ENCODE measurements at regions not wholly inside any gene's neighbourhood (a gene's known extent, or its start where the extent isn't known, plus 50 kb on each side); places are given as distances from the start of the nearest gene placed in this dataset.
"Not testable (repeated sequence)": the region's sequence is repeated elsewhere in the genome, so short reads cannot be mapped to it uniquely, and the experiment has no call there.

DNA sequence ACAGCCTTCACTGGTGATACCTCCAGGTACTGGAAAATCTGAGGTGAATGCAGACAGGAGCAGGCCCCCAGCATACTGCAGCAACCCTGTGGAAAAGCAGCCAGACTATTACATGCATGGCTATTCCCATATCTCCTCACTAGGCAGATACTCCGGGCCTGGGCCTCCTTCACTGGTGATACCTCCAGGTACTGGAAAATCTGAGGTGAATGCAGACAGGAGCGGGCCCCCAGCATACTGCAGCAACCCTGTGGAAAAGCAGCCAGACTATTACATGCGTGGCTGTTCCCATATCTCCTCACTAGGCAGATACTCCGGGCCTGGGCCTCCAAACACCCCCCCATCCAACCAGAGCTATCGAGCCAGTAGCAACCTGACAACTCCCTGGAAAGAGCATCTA lies 724.2 kb downstream of the KLHL13 start:
- BruUV-seq (replicated peaks); H4K20me1 ChIP-seq (ENCODE audit: insufficient read depth, low read length); H3K9ac ChIP-seq (ENCODE audit: insufficient read depth, low read depth, low read length); FAIRE-seq; DNase-seq (ENCODE audit: low spot score); H3K36me3 ChIP-seq (replicated peaks in 1 of 2; ENCODE audit: control insufficient read depth in 1 of 2, insufficient read depth in 2 of 2, low read length in 2 of 2); H3K4me2 ChIP-seq (ENCODE audit: low read depth, low read length); H3K4me1 ChIP-seq (ENCODE audit: insufficient read depth, low read length); POLR2A ChIA-PET; in situ Hi-C loops (cut with HindIII; ENCODE audit: extremely low pct_ligation_motif_present, low pct_unique_long_range_greater_than_20kb); H3K27ac ChIP-seq (ENCODE audit: extremely low read length, insufficient read depth, low read length); H3K4me3 ChIP-seq (replicated peaks in 1 of 3; ENCODE audit: insufficient read depth in 1 of 3, low read depth in 2 of 3, low read length in 3 of 3); H3K9me3 ChIP-seq (ENCODE audit: low read length); ATAC-seq; CTCF ChIA-PET (ENCODE audit: low intra/inter-chr PET ratio, low total read pairs); intact Hi-C loops (cut with micrococcal nuclease; ENCODE audit: unreplicated experiment); H2AFZ ChIP-seq (ENCODE audit: low read length); H3K79me2 ChIP-seq (ENCODE audit: insufficient read depth, low read length); H3K27me3 ChIP-seq (ENCODE audit: control insufficient read depth in 1 of 2, insufficient read depth in 2 of 2, low read length in 2 of 2): not testable (repeated sequence)
- WGBS (ENCODE audit: low lambda C conversion rate) = no CpG with 5 or more reads among the region's 5 CpGs

DNA sequence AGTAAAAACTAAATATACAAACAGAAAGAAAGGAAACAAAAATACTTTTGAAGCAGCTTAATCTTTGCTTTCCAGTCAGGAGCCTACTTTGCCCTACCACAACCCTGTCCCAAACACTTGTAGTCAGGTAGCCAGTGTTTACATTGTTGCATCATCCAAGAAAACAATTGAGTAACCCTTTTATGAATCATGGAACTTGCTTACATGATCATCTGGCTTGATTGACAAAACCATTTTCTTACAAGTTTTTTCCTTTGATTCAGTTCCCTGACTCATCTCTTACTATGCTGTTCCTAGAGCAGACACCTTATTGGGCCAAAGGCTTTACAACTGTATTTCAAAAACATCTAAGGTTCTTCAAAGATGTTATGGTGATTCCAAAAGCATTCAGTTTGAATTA lies 740.1 kb downstream of the KLHL13 start:
- H2AFZ ChIP-seq (ENCODE audit: low read length) = no peak overlapping the region
- H3K4me2 ChIP-seq (ENCODE audit: low read depth, low read length) = no peak overlapping the region
- in situ Hi-C loops (cut with HindIII; ENCODE audit: extremely low pct_ligation_motif_present, low pct_unique_long_range_greater_than_20kb) = no loop called here
- H3K27me3 ChIP-seq (ENCODE audit: control insufficient read depth in 1 of 2, insufficient read depth in 2 of 2, low read length in 2 of 2) = no peaks in the 10 kb centered on the region
- H3K4me3 ChIP-seq (replicated peaks in 1 of 3; ENCODE audit: insufficient read depth in 1 of 3, low read depth in 2 of 3, low read length in 3 of 3) = no peak overlapping the region
- CTCF ChIA-PET (ENCODE audit: low intra/inter-chr PET ratio, low total read pairs) = no interaction called here
- H3K79me2 ChIP-seq (ENCODE audit: insufficient read depth, low read length) = no peaks in the 10 kb centered on the region
- H3K9ac ChIP-seq (ENCODE audit: insufficient read depth, low read depth, low read length) = no peak overlapping the region
- peak; percentile 4 for FAIRE-seq
- intact Hi-C loops (cut with micrococcal nuclease; ENCODE audit: unreplicated experiment) = loop anchor here (2.0 kb wide), 1 partner anchor 42 kb away; no protein-coding TSS in a partner anchor
- no peaks in the 10 kb centered on the region for H3K36me3 ChIP-seq (replicated peaks in 1 of 2; ENCODE audit: control insufficient read depth in 1 of 2, insufficient read depth in 2 of 2, low read length in 2 of 2)
- DNase-seq (ENCODE audit: low spot score) = peak; percentile 2
- H3K9me3 ChIP-seq (ENCODE audit: low read length) = no peaks in the 10 kb centered on the region
- POLR2A ChIA-PET = no interaction called here
- H3K27ac ChIP-seq (ENCODE audit: extremely low read length, insufficient read depth, low read length) = no peak overlapping the region
- no TSS peak for BruUV-seq (replicated peaks)
- no peaks in the 10 kb centered on the region for H3K4me1 ChIP-seq (ENCODE audit: insufficient read depth, low read length)
- no peaks in the 10 kb centered on the region for H4K20me1 ChIP-seq (ENCODE audit: insufficient read depth, low read length)
- no peak for ATAC-seq
- TF ChIP-seq ZKSCAN8 (CRISPR knock-in tag; IDR thresholded peaks at IDR 0.05; ENCODE audit: borderline replicate concordance) (no peak), ZSCAN31 (CRISPR knock-in tag; IDR thresholded peaks at IDR 0.05; ENCODE audit: low read depth) (no peak), RARG (CRISPR knock-in tag; IDR thresholded peaks at IDR 0.05; ENCODE audit: low read depth) (no peak), ZFP1 (CRISPR knock-in tag; IDR thresholded peaks at IDR 0.05) (no peak), GFI1 (CRISPR knock-in tag; IDR thresholded peaks at IDR 0.05; ENCODE audit: borderline replicate concordance) (no peak), TOE1 (CRISPR knock-in tag; IDR thresholded peaks at IDR 0.05) (no peak), CEBPB (IDR thresholded peaks at IDR 0.05; ENCODE audit: borderline replicate concordance, low read depth, low read length) (peak; percentile 90), MAFG (CRISPR knock-in tag; IDR thresholded peaks at IDR 0.05) (no peak), ETV5 (CRISPR knock-in tag; IDR thresholded peaks at IDR 0.05; ENCODE audit: borderline replicate concordance) (no peak), ZNF883 (CRISPR knock-in tag; IDR thresholded peaks at IDR 0.05; ENCODE audit: not compliant biosample characterization) (no peak), ZNF335 (CRISPR knock-in tag; IDR thresholded peaks at IDR 0.05) (no peak), ZNF891 (CRISPR knock-in tag; IDR thresholded peaks at IDR 0.05) (no peak), ZC3H13 (CRISPR knock-in tag; IDR thresholded peaks at IDR 0.05) (no peak), ZSCAN30 (CRISPR knock-in tag; IDR thresholded peaks at IDR 0.05) (no peak)
- TF ChIP-seq, protein P1, sequence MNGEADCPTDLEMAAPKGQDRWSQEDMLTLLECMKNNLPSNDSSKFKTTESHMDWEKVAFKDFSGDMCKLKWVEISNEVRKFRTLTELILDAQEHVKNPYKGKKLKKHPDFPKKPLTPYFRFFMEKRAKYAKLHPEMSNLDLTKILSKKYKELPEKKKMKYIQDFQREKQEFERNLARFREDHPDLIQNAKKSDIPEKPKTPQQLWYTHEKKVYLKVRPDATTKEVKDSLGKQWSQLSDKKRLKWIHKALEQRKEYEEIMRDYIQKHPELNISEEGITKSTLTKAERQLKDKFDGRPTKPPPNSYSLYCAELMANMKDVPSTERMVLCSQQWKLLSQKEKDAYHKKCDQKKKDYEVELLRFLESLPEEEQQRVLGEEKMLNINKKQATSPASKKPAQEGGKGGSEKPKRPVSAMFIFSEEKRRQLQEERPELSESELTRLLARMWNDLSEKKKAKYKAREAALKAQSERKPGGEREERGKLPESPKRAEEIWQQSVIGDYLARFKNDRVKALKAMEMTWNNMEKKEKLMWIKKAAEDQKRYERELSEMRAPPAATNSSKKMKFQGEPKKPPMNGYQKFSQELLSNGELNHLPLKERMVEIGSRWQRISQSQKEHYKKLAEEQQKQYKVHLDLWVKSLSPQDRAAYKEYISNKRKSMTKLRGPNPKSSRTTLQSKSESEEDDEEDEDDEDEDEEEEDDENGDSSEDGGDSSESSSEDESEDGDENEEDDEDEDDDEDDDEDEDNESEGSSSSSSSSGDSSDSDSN (CRISPR knock-in tag; IDR thresholded peaks at IDR 0.05) = no peak
- TF ChIP-seq, protein P2, sequence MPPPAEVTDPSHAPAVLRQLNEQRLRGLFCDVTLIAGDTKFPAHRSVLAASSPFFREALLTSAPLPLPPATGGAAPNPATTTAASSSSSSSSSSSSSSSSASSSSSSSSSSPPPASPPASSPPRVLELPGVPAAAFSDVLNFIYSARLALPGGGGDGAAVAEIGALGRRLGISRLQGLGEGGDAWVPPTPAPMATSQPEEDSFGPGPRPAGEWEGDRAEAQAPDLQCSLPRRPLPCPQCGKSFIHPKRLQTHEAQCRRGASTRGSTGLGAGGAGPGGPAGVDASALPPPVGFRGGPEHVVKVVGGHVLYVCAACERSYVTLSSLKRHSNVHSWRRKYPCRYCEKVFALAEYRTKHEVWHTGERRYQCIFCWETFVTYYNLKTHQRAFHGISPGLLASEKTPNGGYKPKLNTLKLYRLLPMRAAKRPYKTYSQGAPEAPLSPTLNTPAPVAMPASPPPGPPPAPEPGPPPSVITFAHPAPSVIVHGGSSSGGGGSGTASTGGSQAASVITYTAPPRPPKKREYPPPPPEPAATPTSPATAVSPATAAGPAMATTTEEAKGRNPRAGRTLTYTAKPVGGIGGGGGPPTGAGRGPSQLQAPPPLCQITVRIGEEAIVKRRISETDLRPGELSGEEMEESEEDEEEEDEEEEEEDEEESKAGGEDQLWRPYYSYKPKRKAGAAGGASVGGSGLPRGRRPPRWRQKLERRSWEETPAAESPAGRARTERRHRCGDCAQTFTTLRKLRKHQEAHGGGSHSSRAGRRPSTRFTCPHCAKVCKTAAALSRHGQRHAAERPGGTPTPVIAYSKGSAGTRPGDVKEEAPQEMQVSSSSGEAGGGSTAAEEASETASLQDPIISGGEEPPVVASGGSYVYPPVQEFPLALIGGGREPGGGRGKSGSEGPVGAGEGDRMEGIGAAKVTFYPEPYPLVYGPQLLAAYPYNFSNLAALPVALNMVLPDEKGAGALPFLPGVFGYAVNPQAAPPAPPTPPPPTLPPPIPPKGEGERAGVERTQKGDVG (CRISPR knock-in tag; IDR thresholded peaks at IDR 0.05; ENCODE audit: borderline replicate concordance) = no peak

All from HepG2 (cell line).